CD4-positive, alpha-beta T cell (primary cell): ENCODE measurements at regions not wholly inside any gene's neighbourhood (a gene's known extent, or its start where the extent isn't known, plus 50 kb on each side); places are given as distances from the start of the nearest gene placed in this dataset.

Experiments
- ATAC-seq: fragments of 200-7000 bp; cut with Tn5 transposase; one replicate; pipeline ENCODE4 v1.10.0; 2022; ENCODE audit warnings: mild to moderate bottlenecking; ENCODE audit not compliant: poor library complexity
- CTCF ChIA-PET: fragments of 350-600 bp; sonication (Branson Sonifier 250); formaldehyde crosslinking; loops from one replicate; lab custom pipeline; 2021; ENCODE audit warnings: antibody characterized with exemption, inconsistent platforms; lab: Charles Lee
- POLR2A ChIA-PET: fragments of 350-600 bp; sonication (Branson Sonifier 250); formaldehyde crosslinking; loops from one replicate; lab custom pipeline; 2021; ENCODE audit warnings: antibody characterized with exemption, inconsistent platforms; lab: Charles Lee
- DNase-seq, 14 experiments: peaks; one replicate each; pipeline ENCODE4 v3.0.0-alpha.2; 2013 to 2020; ENCODE audit warnings: mixed read lengths in 2 of 14
- H3K27ac ChIP-seq, 2 donors: one replicate each; pipeline versions ENCODE4 v1.5.1 to v1.7.0; 2013; ENCODE audit warnings: low read length in 2 of 2, low read depth in 1 of 2, mild to moderate bottlenecking in 1 of 2
- H3K27me3 ChIP-seq, 2 experiments: 1 replicate in 1 of 2; 2 replicates in 1 of 2; pipeline versions ENCODE4 v1.6.1 to v1.7.0; 2013; ENCODE audit warnings: low read length in 2 of 2, control low read depth in 1 of 2, mild to moderate bottlenecking in 1 of 2, moderate library complexity in 1 of 2; ENCODE audit not compliant: insufficient read depth in 2 of 2, control insufficient read depth in 1 of 2
- H3K36me3 ChIP-seq: one replicate; pipeline ENCODE4 v1.6.1; 2013; ENCODE audit warnings: low read length, control low read depth; ENCODE audit not compliant: insufficient read depth
- H3K4me1 ChIP-seq: one replicate; pipeline ENCODE4 v1.6.1; 2013; ENCODE audit warnings: low read length, control low read depth; ENCODE audit not compliant: insufficient read depth
- H3K4me3 ChIP-seq: one replicate; pipeline ENCODE4 v1.5.1; 2013; ENCODE audit warnings: mild to moderate bottlenecking, low read length, moderate library complexity
- H3K9me3 ChIP-seq, 2 experiments: 1 replicate in 1 of 2; 2 replicates in 1 of 2; pipeline versions ENCODE4 v1.6.1 to v1.7.0; 2013; ENCODE audit warnings: low read length in 2 of 2, mild to moderate bottlenecking in 2 of 2, control low read depth in 1 of 2, moderate library complexity in 1 of 2; ENCODE audit not compliant: control insufficient read depth in 1 of 2, insufficient read depth in 1 of 2
- H3K27ac Mint-ChIP-seq: one replicate; pipeline ENCODE4 v1.8.0; 2020; ENCODE audit warnings: mixed read lengths
- H3K27me3 Mint-ChIP-seq: one replicate; pipeline ENCODE4 v1.8.0; 2021; ENCODE audit warnings: mixed read lengths
- H3K36me3 Mint-ChIP-seq: one replicate; pipeline ENCODE4 v1.8.0; 2021; ENCODE audit warnings: low read depth, mixed read lengths
- H3K4me1 Mint-ChIP-seq: one replicate; pipeline ENCODE4 v1.8.0; 2021; ENCODE audit warnings: low read depth, mixed read lengths
- H3K4me3 Mint-ChIP-seq: one replicate; pipeline ENCODE4 v1.8.0; 2020; ENCODE audit warnings: mild to moderate bottlenecking, mixed read lengths
- H3K9me3 Mint-ChIP-seq: one replicate; pipeline ENCODE4 v1.8.0; 2020; ENCODE audit warnings: mixed read lengths
- intact Hi-C, 2 experiments: fragments of 100-400 bp; cut with DNase I in 1 of 2; cut with micrococcal nuclease in 1 of 2; formaldehyde crosslinking; loops; one replicate each; pipeline versions ENCODE4 v1.15.1 to v1.9.0; 2023 to 2025; cut with DNase I, micrococcal nuclease
- TF ChIP-seq, protein P1 (sequence below): fragments of 200-600 bp; IDR thresholded peaks from one replicate; pipeline ENCODE4 v1.8.0; 2022; ENCODE audit warnings: antibody characterized with exemption, mild to moderate bottlenecking

- intact Hi-C loops, result no loop called here
- H3K9me3 ChIP-seq, result no peaks in the 10 kb centered on the region
- TF ChIP-seq, protein P1, sequence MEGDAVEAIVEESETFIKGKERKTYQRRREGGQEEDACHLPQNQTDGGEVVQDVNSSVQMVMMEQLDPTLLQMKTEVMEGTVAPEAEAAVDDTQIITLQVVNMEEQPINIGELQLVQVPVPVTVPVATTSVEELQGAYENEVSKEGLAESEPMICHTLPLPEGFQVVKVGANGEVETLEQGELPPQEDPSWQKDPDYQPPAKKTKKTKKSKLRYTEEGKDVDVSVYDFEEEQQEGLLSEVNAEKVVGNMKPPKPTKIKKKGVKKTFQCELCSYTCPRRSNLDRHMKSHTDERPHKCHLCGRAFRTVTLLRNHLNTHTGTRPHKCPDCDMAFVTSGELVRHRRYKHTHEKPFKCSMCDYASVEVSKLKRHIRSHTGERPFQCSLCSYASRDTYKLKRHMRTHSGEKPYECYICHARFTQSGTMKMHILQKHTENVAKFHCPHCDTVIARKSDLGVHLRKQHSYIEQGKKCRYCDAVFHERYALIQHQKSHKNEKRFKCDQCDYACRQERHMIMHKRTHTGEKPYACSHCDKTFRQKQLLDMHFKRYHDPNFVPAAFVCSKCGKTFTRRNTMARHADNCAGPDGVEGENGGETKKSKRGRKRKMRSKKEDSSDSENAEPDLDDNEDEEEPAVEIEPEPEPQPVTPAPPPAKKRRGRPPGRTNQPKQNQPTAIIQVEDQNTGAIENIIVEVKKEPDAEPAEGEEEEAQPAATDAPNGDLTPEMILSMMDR, result no peak
- no peaks in the 10 kb centered on the region for H3K36me3 ChIP-seq
- CTCF ChIA-PET, result no interaction called here
- Mint-ChIP-seq H3K9me3 (no peaks in the 10 kb centered on the region), H3K4me1 (no peaks in the 10 kb centered on the region), H3K27me3 (peaks cover 4% of the 10 kb centered on the region), H3K27ac (no peak overlapping the region), H3K4me3 (no peak overlapping the region), H3K36me3 (no peaks in the 10 kb centered on the region)
- no peak overlapping the region for H3K4me3 ChIP-seq
- no peaks in the 10 kb centered on the region for H3K4me1 ChIP-seq
- H3K27me3 ChIP-seq, result no peaks in the 10 kb centered on the region
- POLR2A ChIA-PET, result no interaction called here
- no peak overlapping the region for H3K27ac ChIP-seq
- ATAC-seq, result no peak
- no peak for DNase-seq
Measured at GRCh38 chr1:204752688-204753040, 67.1 kb upstream of the LRRN2 start.

- CTCF ChIA-PET, result interaction anchor here (1.4 kb wide), 1 partner anchor 8 kb away, joined by 5 read pairs; no protein-coding TSS in a partner anchor
- Mint-ChIP-seq H3K9me3 (no peaks in the 10 kb centered on the region), H3K27ac (no peak overlapping the region), H3K4me3 (no peak overlapping the region), H3K4me1 (no peaks in the 10 kb centered on the region), H3K36me3 (no peaks in the 10 kb centered on the region), H3K27me3 (peaks cover 4% of the 10 kb centered on the region)
- H3K27me3 ChIP-seq, result no peaks in the 10 kb centered on the region
- no peaks in the 10 kb centered on the region for H3K9me3 ChIP-seq
- H3K4me1 ChIP-seq, result no peaks in the 10 kb centered on the region
- H3K36me3 ChIP-seq, result no peaks in the 10 kb centered on the region
- DNase-seq (no peak), ATAC-seq (no peak)
- no peak overlapping the region for H3K27ac ChIP-seq
- TF ChIP-seq, protein P1, result no peak
- intact Hi-C loops, result no loop called here
- POLR2A ChIA-PET, result no interaction called here
- H3K4me3 ChIP-seq, result no peak overlapping the region
Measured at GRCh38 chr1:204754821-204755220, 69.3 kb upstream of the LRRN2 start.

DNA sequence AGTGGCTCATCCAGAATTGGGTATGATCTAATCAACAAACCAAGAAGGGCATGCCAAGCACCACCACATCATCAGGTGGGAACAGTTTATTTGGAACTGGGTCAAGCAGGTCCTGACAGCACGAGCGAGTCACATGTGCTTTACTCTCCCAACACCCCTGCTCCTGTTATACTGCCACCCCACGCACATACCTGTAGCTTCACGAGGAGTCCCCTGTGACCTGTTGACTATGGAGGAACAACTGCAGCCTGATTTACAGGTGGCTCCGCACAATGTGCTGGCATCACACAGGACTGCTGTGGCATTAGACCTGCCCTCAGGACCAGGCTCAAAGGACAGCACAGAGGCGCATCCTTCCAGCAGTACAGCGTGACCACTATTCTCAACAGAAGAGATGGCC, 70.8 kb upstream of the LRRN2 start:
- H3K27me3 Mint-ChIP-seq, result peaks cover 4% of the 10 kb centered on the region
- H3K36me3 Mint-ChIP-seq, result no peaks in the 10 kb centered on the region
- H3K27ac ChIP-seq, result no peak overlapping the region
- no peak overlapping the region for H3K27ac Mint-ChIP-seq
- H3K4me3 ChIP-seq, result no peak overlapping the region
- ChIA-PET POLR2A (no interaction called here), CTCF (no interaction called here)
- TF ChIP-seq, protein P1, result no peak
- DNase-seq, result no peak
- ATAC-seq, result no peak
- no peak overlapping the region for H3K4me3 Mint-ChIP-seq
- no peaks in the 10 kb centered on the region for H3K9me3 Mint-ChIP-seq
- intact Hi-C loops, result no loop called here
- H3K4me1 ChIP-seq, result no peaks in the 10 kb centered on the region
- no peaks in the 10 kb centered on the region for H3K4me1 Mint-ChIP-seq
- H3K27me3 ChIP-seq, result no peaks in the 10 kb centered on the region
- H3K9me3 ChIP-seq, result no peaks in the 10 kb centered on the region
- no peaks in the 10 kb centered on the region for H3K36me3 ChIP-seq
